ENCODE measurements at regions not wholly inside any gene's neighbourhood (a gene's known extent, or its start where the extent isn't known, plus 50 kb on each side); places are given as distances from the start of the nearest gene placed in this dataset.

DNA sequence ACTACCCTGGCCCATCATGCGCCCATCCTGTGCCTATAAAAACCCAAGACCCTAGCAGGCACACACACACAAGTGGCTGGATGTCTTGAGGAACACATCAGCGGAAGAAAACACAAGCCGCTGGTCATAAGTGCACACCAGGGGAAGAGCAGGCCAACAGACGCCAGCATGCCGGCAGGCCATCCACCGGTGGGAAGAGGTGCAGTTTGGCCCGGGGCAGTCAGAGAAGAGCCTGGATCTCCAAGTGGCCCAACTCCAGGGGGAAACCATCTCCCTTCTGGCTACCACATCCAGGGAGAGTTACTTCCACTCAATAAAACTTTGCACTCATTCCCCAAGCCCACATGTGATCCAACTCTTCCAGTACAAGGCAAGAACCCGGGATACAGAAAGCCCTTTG, 2001.3 kb upstream of the NUDT12 start:
- no peaks in the 10 kb centered on the region for H3K4me1 ChIP-seq
- H3K27me3 ChIP-seq, result no peaks in the 10 kb centered on the region
- no peak overlapping the region for H3K27ac ChIP-seq
- TF ChIP-seq, protein P1, sequence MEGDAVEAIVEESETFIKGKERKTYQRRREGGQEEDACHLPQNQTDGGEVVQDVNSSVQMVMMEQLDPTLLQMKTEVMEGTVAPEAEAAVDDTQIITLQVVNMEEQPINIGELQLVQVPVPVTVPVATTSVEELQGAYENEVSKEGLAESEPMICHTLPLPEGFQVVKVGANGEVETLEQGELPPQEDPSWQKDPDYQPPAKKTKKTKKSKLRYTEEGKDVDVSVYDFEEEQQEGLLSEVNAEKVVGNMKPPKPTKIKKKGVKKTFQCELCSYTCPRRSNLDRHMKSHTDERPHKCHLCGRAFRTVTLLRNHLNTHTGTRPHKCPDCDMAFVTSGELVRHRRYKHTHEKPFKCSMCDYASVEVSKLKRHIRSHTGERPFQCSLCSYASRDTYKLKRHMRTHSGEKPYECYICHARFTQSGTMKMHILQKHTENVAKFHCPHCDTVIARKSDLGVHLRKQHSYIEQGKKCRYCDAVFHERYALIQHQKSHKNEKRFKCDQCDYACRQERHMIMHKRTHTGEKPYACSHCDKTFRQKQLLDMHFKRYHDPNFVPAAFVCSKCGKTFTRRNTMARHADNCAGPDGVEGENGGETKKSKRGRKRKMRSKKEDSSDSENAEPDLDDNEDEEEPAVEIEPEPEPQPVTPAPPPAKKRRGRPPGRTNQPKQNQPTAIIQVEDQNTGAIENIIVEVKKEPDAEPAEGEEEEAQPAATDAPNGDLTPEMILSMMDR (IDR thresholded peaks at IDR 0.05), result no peak
- H3K4me3 ChIP-seq, result no peak overlapping the region
- no peaks in the 10 kb centered on the region for H3K9me3 ChIP-seq
- DNase-seq (ENCODE audit: low spot score), result no peak
- no peaks in the 10 kb centered on the region for H3K36me3 ChIP-seq

GRCh38 chr5:105554568-105555169, 1992.1 kb upstream of the NUDT12 start:
- Histone ChIP-seq H3K36me3 (no peaks in the 10 kb centered on the region), H3K9me3 (no peaks in the 10 kb centered on the region), H3K27ac (no peak overlapping the region), H3K4me1 (no peaks in the 10 kb centered on the region), H3K4me3 (no peak overlapping the region), H3K27me3 (no peaks in the 10 kb centered on the region)
- TF ChIP-seq, protein P1 (IDR thresholded peaks at IDR 0.05), result no peak
- no peak for DNase-seq (ENCODE audit: low spot score)

GRCh38 chr5:105544300-105544699, 1981.7 kb upstream of the NUDT12 start:
- no peak overlapping the region for H3K4me3 ChIP-seq
- H3K27me3 ChIP-seq, result no peaks in the 10 kb centered on the region
- H3K9me3 ChIP-seq, result no peaks in the 10 kb centered on the region
- H3K27ac ChIP-seq, result no peak overlapping the region
- no peak for DNase-seq (ENCODE audit: low spot score)
- no peaks in the 10 kb centered on the region for H3K36me3 ChIP-seq
- TF ChIP-seq, protein P1 (IDR thresholded peaks at IDR 0.05), result no peak
- H3K4me1 ChIP-seq, result no peaks in the 10 kb centered on the region

- H3K36me3 ChIP-seq, result no peaks in the 10 kb centered on the region
- no peak overlapping the region for H3K4me3 ChIP-seq
- no peaks in the 10 kb centered on the region for H3K27me3 ChIP-seq
- DNase-seq (ENCODE audit: low spot score), result no peak
- H3K4me1 ChIP-seq, result no peaks in the 10 kb centered on the region
- peaks cover 0 to 6% of the 10 kb centered on the region in 2 donors for H3K9me3 ChIP-seq
- TF ChIP-seq, protein P1 (IDR thresholded peaks at IDR 0.05), result no peak
- no peak overlapping the region for H3K27ac ChIP-seq
Measured at GRCh38 chr5:105536675-105537074, 1974.1 kb upstream of the NUDT12 start.

- Histone ChIP-seq H3K36me3 (no peaks in the 10 kb centered on the region), H3K27ac (no peak overlapping the region), H3K9me3 (peaks cover 0 to 8% of the 10 kb centered on the region in 2 donors), H3K27me3 (no peaks in the 10 kb centered on the region), H3K4me3 (no peak overlapping the region), H3K4me1 (no peaks in the 10 kb centered on the region)
- no peak for DNase-seq (ENCODE audit: low spot score)
- TF ChIP-seq, protein P1 (IDR thresholded peaks at IDR 0.05), result no peak
Measured at GRCh38 chr5:105530716-105531261, 1968.2 kb upstream of the NUDT12 start.

- Histone ChIP-seq H3K36me3 (no peaks in the 10 kb centered on the region), H3K27me3 (no peaks in the 10 kb centered on the region), H3K4me1 (no peaks in the 10 kb centered on the region), H3K9me3 (peaks cover 0 to 8% of the 10 kb centered on the region in 2 donors), H3K4me3 (no peak overlapping the region), H3K27ac (no peak overlapping the region)
- no peak for DNase-seq (ENCODE audit: low spot score)
- TF ChIP-seq, protein P1 (IDR thresholded peaks at IDR 0.05), result no peak
Measured at GRCh38 chr5:105529851-105530250, 1967.3 kb upstream of the NUDT12 start.
